ENCODE measurements at regions not wholly inside any gene's neighbourhood (a gene's known extent, or its start where the extent isn't known, plus 50 kb on each side); places are given as distances from the start of the nearest gene placed in this dataset.

- Histone ChIP-seq H4K20me1 (ENCODE audit: insufficient read depth) (no peaks in the 10 kb centered on the region), H3K4me3 (ENCODE audit: low read depth in 2 of 2, low read length in 1 of 2) (no peak overlapping the region), H3K9me3 (no peaks in the 10 kb centered on the region), H3K36me3 (replicated peaks in 1 of 2; ENCODE audit: control insufficient read depth in 1 of 2, insufficient read depth in 2 of 2, low read length in 1 of 2) (no peaks in the 10 kb centered on the region), H3K79me2 (ENCODE audit: insufficient read depth) (no peaks in the 10 kb centered on the region), H2AFZ (ENCODE audit: low read depth) (no peak overlapping the region), H3K4me2 (no peak overlapping the region), H3K9me2 (no peaks in the 10 kb centered on the region), H3K27me3 (ENCODE audit: insufficient read depth) (no peaks in the 10 kb centered on the region), H3K4me1 (ENCODE audit: control insufficient read depth in 1 of 2, insufficient read depth in 2 of 2, low read depth in 1 of 2, low read length in 1 of 2) (peaks cover 0 to 14% of the 10 kb centered on the region in 2 experiments; a peak in 1 of 4 replicates), H3K9ac (no peak overlapping the region), H3F3A (replicated peaks; ENCODE audit: insufficient read depth) (no peaks in the 10 kb centered on the region), H3K27ac (ENCODE audit: low read depth in 2 of 2, low read length in 1 of 2) (no peak overlapping the region)
- no peak for TF ChIP-seq TAF1 (IDR thresholded peaks at IDR 0.05; ENCODE audit: borderline replicate concordance, low read depth, low read length)
- no peak for TF ChIP-seq MAX (IDR thresholded peaks at IDR 0.05; ENCODE audit: low read depth)
- TF ChIP-seq EZH2phosphoT487 (IDR thresholded peaks at IDR 0.05; ENCODE audit: borderline replicate concordance, low read depth), result no peak
- TF ChIP-seq NFIC (IDR thresholded peaks at IDR 0.05; ENCODE audit: borderline replicate concordance), result no peak
- no peak for TF ChIP-seq SIN3A (IDR thresholded peaks at IDR 0.05; ENCODE audit: borderline replicate concordance, low read depth, low read length)
- no peak for TF ChIP-seq GATA2 (CRISPR knock-in tag; IDR thresholded peaks at IDR 0.05)
- no peak for TF ChIP-seq TEAD4 (IDR thresholded peaks at IDR 0.05; ENCODE audit: borderline replicate concordance, insufficient read depth)
- no peak for TF ChIP-seq CTCF (IDR thresholded peaks at IDR 0.05)
- TF ChIP-seq, protein P1, sequence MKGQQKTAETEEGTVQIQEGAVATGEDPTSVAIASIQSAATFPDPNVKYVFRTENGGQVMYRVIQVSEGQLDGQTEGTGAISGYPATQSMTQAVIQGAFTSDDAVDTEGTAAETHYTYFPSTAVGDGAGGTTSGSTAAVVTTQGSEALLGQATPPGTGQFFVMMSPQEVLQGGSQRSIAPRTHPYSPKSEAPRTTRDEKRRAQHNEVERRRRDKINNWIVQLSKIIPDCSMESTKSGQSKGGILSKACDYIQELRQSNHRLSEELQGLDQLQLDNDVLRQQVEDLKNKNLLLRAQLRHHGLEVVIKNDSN (IDR thresholded peaks at IDR 0.05; ENCODE audit: borderline replicate concordance, low read depth), result no peak
- TF ChIP-seq REST (IDR thresholded peaks at IDR 0.05; ENCODE audit: low read depth, low read length), result no peak
- TF ChIP-seq RFX5 (IDR thresholded peaks at IDR 0.05; ENCODE audit: low read length), result no peak
- TF ChIP-seq, protein P2, sequence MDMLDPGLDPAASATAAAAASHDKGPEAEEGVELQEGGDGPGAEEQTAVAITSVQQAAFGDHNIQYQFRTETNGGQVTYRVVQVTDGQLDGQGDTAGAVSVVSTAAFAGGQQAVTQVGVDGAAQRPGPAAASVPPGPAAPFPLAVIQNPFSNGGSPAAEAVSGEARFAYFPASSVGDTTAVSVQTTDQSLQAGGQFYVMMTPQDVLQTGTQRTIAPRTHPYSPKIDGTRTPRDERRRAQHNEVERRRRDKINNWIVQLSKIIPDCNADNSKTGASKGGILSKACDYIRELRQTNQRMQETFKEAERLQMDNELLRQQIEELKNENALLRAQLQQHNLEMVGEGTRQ (IDR thresholded peaks at IDR 0.05; ENCODE audit: borderline replicate concordance, low read depth, low read length), result no peak
- TF ChIP-seq IRF3 (IDR thresholded peaks at IDR 0.05; ENCODE audit: low read depth, low read length), result no peak
- no peak for TF ChIP-seq MXI1 (IDR thresholded peaks at IDR 0.05; ENCODE audit: low read depth, low read length)
- WGBS (ENCODE audit: low lambda C conversion rate), result 61% methylated on average over 2 of the region's 2 CpGs
- DNase-seq, result no peak
- CTCF ChIA-PET, result interaction anchor here (1.3 kb wide), 1 partner anchor 11 kb away, joined by 3 read pairs; no protein-coding TSS in a partner anchor
- POLR2A ChIA-PET, result no interaction called here
Observed at GRCh38 chr21:43289442-43289841, 120.6 kb downstream of the CRYAA start.

Measured in SK-N-SH (cell line).